ENCODE measurements at regions not wholly inside any gene's neighbourhood (a gene's known extent, or its start where the extent isn't known, plus 50 kb on each side); places are given as distances from the start of the nearest gene placed in this dataset.

- TF ChIP-seq CTCF (IDR thresholded peaks at IDR 0.05), result no peak
- no peak for TF ChIP-seq POLR2A (IDR thresholded peaks at IDR 0.05)
Observed at GRCh38 chr10:33939410-33939809, 604.9 kb upstream of the NRP1 start.

Data from right lobe of liver (tissue), 4 donors.